Ovary (tissue), 3 donors: ENCODE measurements at regions not wholly inside any gene's neighbourhood (a gene's known extent, or its start where the extent isn't known, plus 50 kb on each side); places are given as distances from the start of the nearest gene placed in this dataset.

Experiments used
- CTCF ChIP-seq, 3 donors: fragments of 450-650 bp in 2 of 3; fragments of 200-600 bp in 1 of 3; IDR thresholded peaks; one replicate each; pipeline versions ENCODE4 v1.5.1 to v1.8.0; 2016 to 2022; ENCODE audit warnings: antibody characterized with exemption in 3 of 3, mild to moderate bottlenecking in 1 of 3
- EP300 ChIP-seq: sonication (generic); formaldehyde crosslinking; IDR thresholded peaks from one replicate; pipeline ENCODE4 v1.6.1; 2017; ENCODE audit warnings: antibody characterized with exemption
- POLR2A ChIP-seq: fragments of 450-650 bp; IDR thresholded peaks from one replicate; pipeline ENCODE4 v1.6.1; 2017; ENCODE audit warnings: antibody characterized with exemption, mild to moderate bottlenecking, moderate library complexity
- donor health status: DM: no; HTN: no; CAD: no.

- TF ChIP-seq CTCF (IDR thresholded peaks at IDR 0.05): no peak
- TF ChIP-seq POLR2A: no peak
- TF ChIP-seq EP300: no peak
Measured at GRCh38 chr14:86723254-86723624, 1193.3 kb downstream of the FLRT2 start.
